Mesendoderm (in vitro differentiated cells): ENCODE measurements at regions not wholly inside any gene's neighbourhood (a gene's known extent, or its start where the extent isn't known, plus 50 kb on each side); places are given as distances from the start of the nearest gene placed in this dataset.

Source experiments
- DNase-seq: peaks from one replicate; pipeline ENCODE4 v3.0.0; 2013
- H2AK5ac ChIP-seq: 2 replicates; pipeline ENCODE4 v1.6.1; 2013; ENCODE audit warnings: low read length, inconsistent platforms
- H2BK120ac ChIP-seq: 2 replicates; pipeline ENCODE4 v1.6.1; 2013; ENCODE audit warnings: low read depth, mild to moderate bottlenecking, low read length, moderate library complexity, mixed read lengths
- H2BK15ac ChIP-seq: replicated peaks from 2 replicates; pipeline ENCODE4 v1.6.1; 2013; ENCODE audit warnings: low read depth, mild to moderate bottlenecking, moderate library complexity
- H2BK5ac ChIP-seq: 2 replicates; pipeline ENCODE4 v1.6.1; 2013; ENCODE audit warnings: low read length, inconsistent platforms
- H3K18ac ChIP-seq: 2 replicates; pipeline ENCODE4 v1.6.1; 2013; ENCODE audit warnings: mild to moderate bottlenecking, low read length, mixed read lengths
- H3K23ac ChIP-seq: one replicate; pipeline ENCODE4 v1.6.1; 2013; ENCODE audit warnings: low read length
- H3K27ac ChIP-seq: 2 replicates; pipeline ENCODE4 v1.5.1; 2013; ENCODE audit warnings: low read depth, mild to moderate bottlenecking, inconsistent platforms, low read length, moderate library complexity
- H3K27me3 ChIP-seq: 2 replicates; pipeline ENCODE4 v1.6.1; 2013; ENCODE audit warnings: low read length, control low read depth, mild to moderate bottlenecking, inconsistent platforms; ENCODE audit not compliant: insufficient read depth, poor library complexity
- H3K36me3 ChIP-seq: 2 replicates; pipeline ENCODE4 v1.6.1; 2013; ENCODE audit warnings: low read length, inconsistent platforms; ENCODE audit not compliant: control insufficient read depth, insufficient read depth
- H3K4ac ChIP-seq: one replicate; pipeline ENCODE4 v1.6.1; 2013; ENCODE audit warnings: low read depth, mild to moderate bottlenecking, low read length, moderate library complexity
- H3K4me1 ChIP-seq: 2 replicates; pipeline ENCODE4 v1.6.1; 2013; ENCODE audit warnings: low read depth, low read length, inconsistent platforms; ENCODE audit not compliant: control insufficient read depth
- H3K4me2 ChIP-seq: 2 replicates; pipeline ENCODE4 v1.6.1; 2013; ENCODE audit warnings: low read length
- H3K4me3 ChIP-seq: 2 replicates; pipeline ENCODE4 v1.5.1; 2013; ENCODE audit warnings: mild to moderate bottlenecking, low read length
- H3K56ac ChIP-seq: one replicate; pipeline ENCODE4 v1.6.1; 2013; ENCODE audit warnings: low read length
- H3K79me1 ChIP-seq: 2 replicates; pipeline ENCODE4 v1.6.1; 2013; ENCODE audit warnings: low read length, inconsistent platforms
- H3K79me2 ChIP-seq: 2 replicates; pipeline ENCODE4 v1.6.1; 2013; ENCODE audit warnings: mild to moderate bottlenecking, low read length; ENCODE audit not compliant: control insufficient read depth, insufficient read depth
- H3K9ac ChIP-seq: 2 replicates; pipeline ENCODE4 v1.6.1; 2013; ENCODE audit warnings: low read length, inconsistent platforms
- H4K5ac ChIP-seq: one replicate; pipeline ENCODE4 v1.6.1; 2013; ENCODE audit warnings: low read length
- H4K8ac ChIP-seq: one replicate; pipeline ENCODE4 v1.6.1; 2013; ENCODE audit warnings: low read depth, mild to moderate bottlenecking, control low read depth, low read length, moderate library complexity
- WGBS: extraction: QIAGEN DNeasy Blood & Tissue Kit; methylation state at CpG from one replicate; pipeline ENCODE4 v1.1.7; 2013; ENCODE audit warnings: low lambda C conversion rate, missing lambda C conversion rate; ENCODE audit not compliant: insufficient coverage; ENCODE audit errors: extremely low coverage; 5-methylcytosine and 5-hydroxymethylcytosine counted together

DNA sequence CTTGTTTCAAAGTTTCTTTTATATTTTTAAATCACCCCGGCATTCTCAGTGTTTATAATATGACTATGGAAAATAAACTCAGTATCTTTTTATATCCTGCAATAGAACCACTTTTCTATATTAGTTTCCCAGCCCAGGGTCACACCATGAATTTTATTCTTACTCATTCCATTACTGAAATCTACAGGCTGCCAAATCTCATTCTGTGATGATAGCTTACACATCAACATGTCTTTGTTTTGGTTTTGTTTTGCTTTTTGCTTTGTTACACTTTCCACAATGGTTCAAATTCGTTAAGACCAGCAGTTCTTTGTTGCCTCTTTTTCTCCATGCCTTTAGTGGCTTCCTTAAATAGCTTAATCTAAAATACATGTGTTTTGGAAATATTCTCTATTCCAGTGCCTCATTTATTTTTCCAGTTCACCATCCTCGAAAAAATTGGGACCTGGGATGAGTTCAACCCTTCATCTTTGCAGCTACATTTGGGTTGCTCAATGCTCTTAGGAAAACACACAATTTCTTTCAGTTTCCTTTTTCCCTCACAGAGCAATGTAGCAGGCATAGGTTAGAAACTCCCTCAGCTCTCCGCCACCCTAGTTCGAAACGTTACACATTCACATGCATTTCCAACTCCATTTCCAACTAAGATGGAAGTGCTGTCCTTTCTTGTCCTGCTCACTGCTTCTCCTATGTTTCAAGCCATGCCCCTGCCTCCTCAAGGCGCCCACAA is 1146.3 kb downstream of the MAT2B start:
- no peak overlapping the region for H2BK15ac ChIP-seq
- H3K4me1 ChIP-seq, result no peaks in the 10 kb centered on the region
- no peak overlapping the region for H3K18ac ChIP-seq
- no peaks in the 10 kb centered on the region for H3K79me2 ChIP-seq
- no peak overlapping the region for H2BK120ac ChIP-seq
- no peak overlapping the region for H4K8ac ChIP-seq
- H2AK5ac ChIP-seq, result no peak overlapping the region
- no peak overlapping the region for H3K23ac ChIP-seq
- H3K27ac ChIP-seq, result no peak overlapping the region
- no peak overlapping the region for H4K5ac ChIP-seq
- DNase-seq, result no peak
- H3K9ac ChIP-seq, result no peak overlapping the region
- H3K27me3 ChIP-seq, result no peaks in the 10 kb centered on the region
- no peaks in the 10 kb centered on the region for H3K79me1 ChIP-seq
- H2BK5ac ChIP-seq, result no peak overlapping the region
- no peak overlapping the region for H3K56ac ChIP-seq
- H3K36me3 ChIP-seq, result no peaks in the 10 kb centered on the region
- H3K4me3 ChIP-seq, result no peak overlapping the region
- WGBS, result no CpG with 5 or more reads among the region's 7 CpGs
- no peak overlapping the region for H3K4me2 ChIP-seq
- H3K4ac ChIP-seq, result no peak overlapping the region

DNA sequence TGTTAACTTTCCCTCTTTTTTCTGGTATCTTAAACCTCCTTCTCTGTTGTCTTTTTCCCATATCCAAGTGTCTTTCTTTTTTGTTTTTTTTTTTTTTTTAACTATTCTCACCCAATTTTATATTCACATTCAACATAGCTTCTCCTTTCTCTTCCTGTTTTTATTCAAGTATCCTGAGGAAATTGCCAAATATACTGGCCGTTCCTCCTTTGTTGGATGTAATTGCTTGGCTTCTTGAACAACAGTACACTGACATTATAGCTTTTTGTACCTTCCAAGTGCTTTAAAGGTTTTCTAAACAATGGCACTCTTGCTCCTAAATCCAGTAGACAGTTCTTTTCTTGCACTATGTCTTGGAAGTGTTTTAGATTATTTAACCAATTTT is 1146.8 kb downstream of the MAT2B start:
- Histone ChIP-seq H3K79me1 (no peaks in the 10 kb centered on the region), H4K8ac (no peak overlapping the region), H3K4me2 (no peak overlapping the region), H2BK5ac (no peak overlapping the region), H3K4me3 (no peak overlapping the region), H2AK5ac (no peak overlapping the region), H3K4me1 (no peaks in the 10 kb centered on the region), H3K79me2 (no peaks in the 10 kb centered on the region), H2BK120ac (no peak overlapping the region), H3K23ac (no peak overlapping the region), H3K9ac (no peak overlapping the region), H2BK15ac (no peak overlapping the region), H3K4ac (no peak overlapping the region), H3K36me3 (no peaks in the 10 kb centered on the region), H4K5ac (no peak overlapping the region), H3K27me3 (no peaks in the 10 kb centered on the region), H3K56ac (no peak overlapping the region), H3K27ac (no peak overlapping the region), H3K18ac (no peak overlapping the region)
- WGBS, result no CpG with 5 or more reads among the region's 1 CpG
- no peak for DNase-seq

DNA sequence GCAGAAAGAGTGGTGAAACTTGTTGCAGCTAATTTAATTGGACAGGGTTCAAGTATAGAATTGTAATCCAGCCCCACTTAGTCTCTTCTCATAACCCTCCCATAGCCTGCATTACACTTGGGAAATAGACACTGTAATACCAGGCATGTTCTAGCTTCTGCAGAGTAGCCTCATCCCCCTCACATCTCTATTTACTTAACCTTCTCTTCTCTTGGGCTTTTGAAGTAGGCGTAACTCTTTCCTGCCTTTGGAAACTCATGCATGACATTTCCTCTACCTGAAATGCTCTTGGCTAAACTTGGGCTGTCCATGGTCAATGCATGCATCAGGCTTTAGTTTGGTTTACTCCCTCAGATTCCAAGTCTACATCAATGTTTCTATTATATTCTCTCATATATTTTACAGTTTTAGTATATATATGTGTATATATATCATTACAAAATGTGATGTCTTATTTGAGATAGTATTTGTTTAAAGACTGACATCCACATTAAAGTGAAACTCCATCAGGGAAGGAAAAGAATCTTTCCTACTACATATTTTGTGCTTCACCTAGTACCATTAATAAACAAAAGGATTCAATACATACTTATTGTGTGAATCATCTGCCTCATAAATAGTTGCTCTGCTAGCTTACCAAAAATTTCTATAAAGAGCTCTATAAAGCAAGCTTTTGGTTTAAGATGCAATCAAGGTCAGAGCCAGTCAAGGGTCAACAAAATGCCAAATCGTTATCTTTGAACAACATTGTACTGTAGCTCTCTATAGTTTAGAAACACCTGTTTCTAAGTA is 1158.0 kb downstream of the MAT2B start:
- no peak overlapping the region for H2BK120ac ChIP-seq
- H3K9ac ChIP-seq, result no peak overlapping the region
- H3K27me3 ChIP-seq, result no peaks in the 10 kb centered on the region
- no peak for DNase-seq
- no peaks in the 10 kb centered on the region for H3K79me1 ChIP-seq
- no peak overlapping the region for H2AK5ac ChIP-seq
- no peak overlapping the region for H3K23ac ChIP-seq
- H2BK15ac ChIP-seq, result no peak overlapping the region
- no peaks in the 10 kb centered on the region for H3K4me1 ChIP-seq
- H3K4me3 ChIP-seq, result no peak overlapping the region
- no peak overlapping the region for H3K27ac ChIP-seq
- no peak overlapping the region for H4K5ac ChIP-seq
- no peak overlapping the region for H3K4me2 ChIP-seq
- no CpG with 5 or more reads among the region's 2 CpGs for WGBS
- no peak overlapping the region for H4K8ac ChIP-seq
- no peak overlapping the region for H3K4ac ChIP-seq
- H3K56ac ChIP-seq, result no peak overlapping the region
- no peak overlapping the region for H2BK5ac ChIP-seq
- H3K79me2 ChIP-seq, result no peaks in the 10 kb centered on the region
- H3K18ac ChIP-seq, result no peak overlapping the region
- H3K36me3 ChIP-seq, result no peaks in the 10 kb centered on the region

DNA sequence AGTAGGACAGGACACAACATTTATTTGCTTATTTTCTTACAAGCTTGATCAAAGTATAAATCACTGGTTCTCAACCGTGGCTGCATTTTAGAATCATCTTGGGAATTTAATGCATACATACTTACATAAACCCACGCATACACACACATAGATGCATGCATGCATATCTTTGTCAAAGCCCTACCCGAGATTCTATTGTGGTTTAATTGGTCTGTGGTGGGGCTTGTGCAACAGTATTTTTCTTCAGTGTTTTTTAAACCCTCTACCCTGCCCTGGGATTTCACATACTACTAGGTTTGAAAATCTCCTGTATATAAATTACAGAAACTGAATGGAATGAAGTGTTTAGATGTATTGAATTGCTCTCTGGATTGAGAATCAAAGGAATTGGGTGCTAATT is 1166.2 kb downstream of the MAT2B start:
- no peak overlapping the region for H3K27ac ChIP-seq
- no peak overlapping the region for H3K4me3 ChIP-seq
- no peak overlapping the region for H3K4ac ChIP-seq
- H3K79me2 ChIP-seq, result no peaks in the 10 kb centered on the region
- no peaks in the 10 kb centered on the region for H3K79me1 ChIP-seq
- H2BK120ac ChIP-seq, result no peak overlapping the region
- no peaks in the 10 kb centered on the region for H3K36me3 ChIP-seq
- no peak overlapping the region for H3K9ac ChIP-seq
- no peak overlapping the region for H2BK15ac ChIP-seq
- no peak overlapping the region for H3K23ac ChIP-seq
- H3K56ac ChIP-seq, result no peak overlapping the region
- no peak for DNase-seq
- WGBS, result no CpG with 5 or more reads among the region's 3 CpGs
- no peak overlapping the region for H2BK5ac ChIP-seq
- no peak overlapping the region for H4K8ac ChIP-seq
- H2AK5ac ChIP-seq, result no peak overlapping the region
- H3K4me1 ChIP-seq, result no peaks in the 10 kb centered on the region
- no peak overlapping the region for H3K4me2 ChIP-seq
- no peaks in the 10 kb centered on the region for H3K27me3 ChIP-seq
- H4K5ac ChIP-seq, result no peak overlapping the region
- no peak overlapping the region for H3K18ac ChIP-seq

DNA sequence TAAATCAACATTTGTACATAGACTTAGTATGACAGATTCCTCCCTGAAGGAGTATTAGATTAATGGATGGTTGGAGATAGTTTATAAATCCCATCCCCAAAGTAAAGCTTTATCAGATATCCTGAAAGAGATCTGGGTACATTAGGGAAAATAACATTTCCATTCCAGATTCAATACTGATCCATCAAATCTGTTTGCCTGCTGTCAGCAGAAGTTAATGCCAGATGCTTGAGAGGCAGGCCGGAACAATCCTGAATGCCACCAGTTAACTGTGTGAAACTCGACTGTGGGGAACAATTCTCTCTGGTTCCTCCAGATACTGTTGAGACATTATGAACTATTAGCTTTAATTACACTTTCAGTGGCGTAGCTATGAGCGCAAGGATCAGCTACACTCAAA is 1166.8 kb downstream of the MAT2B start:
- H3K27ac ChIP-seq, result no peak overlapping the region
- no peaks in the 10 kb centered on the region for H3K4me1 ChIP-seq
- no peak overlapping the region for H3K56ac ChIP-seq
- no peaks in the 10 kb centered on the region for H3K79me2 ChIP-seq
- H3K36me3 ChIP-seq, result no peaks in the 10 kb centered on the region
- no peak overlapping the region for H3K4ac ChIP-seq
- H2BK15ac ChIP-seq, result no peak overlapping the region
- no peak overlapping the region for H2BK120ac ChIP-seq
- H3K23ac ChIP-seq, result no peak overlapping the region
- H3K18ac ChIP-seq, result no peak overlapping the region
- H4K5ac ChIP-seq, result no peak overlapping the region
- no peak overlapping the region for H2AK5ac ChIP-seq
- no peaks in the 10 kb centered on the region for H3K79me1 ChIP-seq
- no peak overlapping the region for H3K4me2 ChIP-seq
- H2BK5ac ChIP-seq, result no peak overlapping the region
- H3K9ac ChIP-seq, result no peak overlapping the region
- no peaks in the 10 kb centered on the region for H3K27me3 ChIP-seq
- DNase-seq, result no peak
- no CpG with 5 or more reads among the region's 4 CpGs for WGBS
- no peak overlapping the region for H4K8ac ChIP-seq
- H3K4me3 ChIP-seq, result no peak overlapping the region
